Activated naive CD4-positive, alpha-beta T cell treated with anti-CD3 and anti-CD28 coated beads, Interleukin-2, amount 50 U/mL, for 24 hours (primary cell): ENCODE measurements at regions not wholly inside any gene's neighbourhood (a gene's known extent, or its start where the extent isn't known, plus 50 kb on each side); places are given as distances from the start of the nearest gene placed in this dataset.

Experiments
- H3K27ac Mint-ChIP-seq: one replicate; pipeline ENCODE4 v1.8.0; 2021; ENCODE audit warnings: mild to moderate bottlenecking, mixed read lengths
- H3K27me3 Mint-ChIP-seq: one replicate; pipeline ENCODE4 v1.8.0; 2021; ENCODE audit warnings: mixed read lengths
- H3K36me3 Mint-ChIP-seq: one replicate; pipeline ENCODE4 v1.8.0; 2021; ENCODE audit warnings: mixed read lengths
- H3K4me1 Mint-ChIP-seq: one replicate; pipeline ENCODE4 v1.8.0; 2021; ENCODE audit warnings: mixed read lengths
- H3K4me3 Mint-ChIP-seq: one replicate; pipeline ENCODE4 v1.8.0; 2021; ENCODE audit warnings: mild to moderate bottlenecking, mixed read lengths
- H3K9me3 Mint-ChIP-seq: one replicate; pipeline ENCODE4 v1.8.0; 2021; ENCODE audit warnings: mixed read lengths

GRCh38 chr13:43978688-43979087 is 99.0 kb downstream of the LACC1 start:
- H3K27ac Mint-ChIP-seq, result no peak overlapping the region
- H3K27me3 Mint-ChIP-seq, result peaks cover 19% of the 10 kb centered on the region
- peaks cover 3% of the 10 kb centered on the region for H3K36me3 Mint-ChIP-seq

DNA sequence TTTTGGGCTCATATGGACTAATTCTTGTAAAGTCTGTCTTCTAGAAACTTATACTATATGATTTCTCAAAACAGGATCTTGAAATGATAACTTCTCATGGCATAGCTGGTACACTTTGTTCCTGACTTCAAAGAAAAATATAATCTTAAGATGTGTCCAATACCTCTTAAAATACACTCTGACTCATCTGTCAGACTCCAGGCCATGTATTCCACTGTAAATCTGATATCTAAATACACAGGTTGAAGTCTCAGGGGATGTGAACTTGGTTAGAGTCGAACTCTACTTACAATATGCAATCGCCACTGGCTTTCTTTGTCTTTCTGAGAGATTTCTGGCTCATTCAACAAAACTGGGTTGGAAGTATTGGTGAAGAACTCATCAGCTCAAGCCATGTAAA is 99.8 kb downstream of the LACC1 start:
- Mint-ChIP-seq H3K27ac (no peak overlapping the region), H3K36me3 (peaks cover 3% of the 10 kb centered on the region), H3K4me1 (no peaks in the 10 kb centered on the region), H3K4me3 (no peak overlapping the region), H3K27me3 (peaks cover 20% of the 10 kb centered on the region), H3K9me3 (peaks cover 6% of the 10 kb centered on the region)

More at GRCh38 chr13:43978688-43979087, 99.0 kb downstream of the LACC1 start:
- no peak overlapping the region for H3K4me3 Mint-ChIP-seq
- peaks cover 6% of the 10 kb centered on the region for H3K9me3 Mint-ChIP-seq
- H3K4me1 Mint-ChIP-seq, result no peaks in the 10 kb centered on the region

DNA sequence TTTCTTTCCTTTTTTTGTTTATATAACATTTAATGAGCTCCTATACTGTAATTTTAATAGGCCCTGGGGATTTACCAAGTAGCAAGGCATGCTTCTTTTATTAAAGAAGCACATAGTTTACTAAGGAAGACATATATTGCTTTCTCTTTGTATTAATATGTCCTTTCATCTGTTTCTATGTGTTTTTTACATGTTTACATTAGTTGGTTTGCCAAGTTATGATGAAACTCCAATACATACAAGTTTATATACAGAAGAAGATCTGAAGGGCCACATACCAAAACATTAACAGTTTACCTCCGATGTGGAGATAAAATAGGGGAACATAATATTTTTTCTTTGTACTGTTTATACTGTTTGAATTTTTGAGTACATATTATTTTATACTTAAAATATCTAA is 100.9 kb downstream of the LACC1 start:
- no peak overlapping the region for H3K4me3 Mint-ChIP-seq
- no peaks in the 10 kb centered on the region for H3K4me1 Mint-ChIP-seq
- H3K27me3 Mint-ChIP-seq, result peaks cover 20% of the 10 kb centered on the region

GRCh38 chr13:43981091-43981490 is 101.4 kb downstream of the LACC1 start:
- H3K36me3 Mint-ChIP-seq, result peaks cover 3% of the 10 kb centered on the region
- no peak overlapping the region for H3K4me3 Mint-ChIP-seq
- no peak overlapping the region for H3K27ac Mint-ChIP-seq
- peaks cover 3% of the 10 kb centered on the region for H3K9me3 Mint-ChIP-seq
- H3K27me3 Mint-ChIP-seq, result peaks cover 18% of the 10 kb centered on the region
- H3K4me1 Mint-ChIP-seq, result no peaks in the 10 kb centered on the region

More for the DNA sequence above, 100.9 kb downstream of the LACC1 start:
- H3K36me3 Mint-ChIP-seq, result peaks cover 3% of the 10 kb centered on the region
- H3K9me3 Mint-ChIP-seq, result peaks cover 6% of the 10 kb centered on the region
- no peak overlapping the region for H3K27ac Mint-ChIP-seq

- no peak overlapping the region for H3K27ac Mint-ChIP-seq
- peaks cover 12% of the 10 kb centered on the region for H3K27me3 Mint-ChIP-seq
- H3K4me1 Mint-ChIP-seq, result no peaks in the 10 kb centered on the region
- H3K36me3 Mint-ChIP-seq, result no peaks in the 10 kb centered on the region
- H3K9me3 Mint-ChIP-seq, result no peaks in the 10 kb centered on the region
- no peak overlapping the region for H3K4me3 Mint-ChIP-seq
These were observed 102.0 kb downstream of the LACC1 start for GRCh38 chr13:43981512-43982301.

- H3K4me3 Mint-ChIP-seq, result no peak overlapping the region
- no peaks in the 10 kb centered on the region for H3K36me3 Mint-ChIP-seq
- H3K4me1 Mint-ChIP-seq, result no peaks in the 10 kb centered on the region
- H3K9me3 Mint-ChIP-seq, result no peaks in the 10 kb centered on the region
- peaks cover 8% of the 10 kb centered on the region for H3K27me3 Mint-ChIP-seq
- no peak overlapping the region for H3K27ac Mint-ChIP-seq
These were observed 103.7 kb downstream of the LACC1 start for GRCh38 chr13:43983373-43983772.

GRCh38 chr13:43984292-43984691 is 104.6 kb downstream of the LACC1 start:
- Mint-ChIP-seq H3K36me3 (no peaks in the 10 kb centered on the region), H3K4me1 (no peaks in the 10 kb centered on the region), H3K4me3 (no peak overlapping the region), H3K27ac (no peak overlapping the region), H3K9me3 (no peaks in the 10 kb centered on the region), H3K27me3 (peaks cover 7% of the 10 kb centered on the region)

- Mint-ChIP-seq H3K36me3 (no peaks in the 10 kb centered on the region), H3K9me3 (no peaks in the 10 kb centered on the region), H3K27ac (no peak overlapping the region), H3K4me3 (no peak overlapping the region), H3K27me3 (peaks cover 4% of the 10 kb centered on the region), H3K4me1 (no peaks in the 10 kb centered on the region)
These were observed 105.8 kb downstream of the LACC1 start for GRCh38 chr13:43985422-43986072.

- no peaks in the 10 kb centered on the region for H3K36me3 Mint-ChIP-seq
- peaks cover 6% of the 10 kb centered on the region for H3K27me3 Mint-ChIP-seq
- H3K9me3 Mint-ChIP-seq, result no peaks in the 10 kb centered on the region
- H3K4me3 Mint-ChIP-seq, result no peak overlapping the region
- H3K4me1 Mint-ChIP-seq, result no peaks in the 10 kb centered on the region
- H3K27ac Mint-ChIP-seq, result no peak overlapping the region
These were observed 106.8 kb downstream of the LACC1 start for GRCh38 chr13:43986421-43986981.

DNA sequence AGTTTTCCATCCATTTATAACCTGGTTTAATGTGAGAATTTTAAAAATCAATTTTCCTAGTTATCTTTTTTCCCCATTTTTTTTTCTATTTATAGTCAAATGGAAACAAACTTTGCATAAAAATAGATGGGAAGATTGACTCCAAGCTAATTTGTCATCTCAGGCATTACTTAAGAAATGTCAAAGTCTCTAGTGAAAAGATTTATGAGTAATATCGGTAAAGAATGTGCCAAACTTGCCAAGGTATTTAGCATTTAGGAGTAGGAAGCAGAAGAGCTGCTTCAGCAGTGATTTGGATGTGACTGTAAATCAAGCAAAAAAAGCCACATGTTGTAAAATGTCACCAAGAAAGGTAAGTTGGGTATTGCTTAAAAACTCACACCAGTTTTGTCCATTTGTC is 108.6 kb downstream of the LACC1 start:
- no peak overlapping the region for H3K27ac Mint-ChIP-seq
- no peak overlapping the region for H3K4me3 Mint-ChIP-seq
- H3K27me3 Mint-ChIP-seq, result peaks cover 11% of the 10 kb centered on the region
- H3K9me3 Mint-ChIP-seq, result no peaks in the 10 kb centered on the region
- H3K4me1 Mint-ChIP-seq, result no peaks in the 10 kb centered on the region
- no peaks in the 10 kb centered on the region for H3K36me3 Mint-ChIP-seq

GRCh38 chr13:43990021-43990420 is 110.3 kb downstream of the LACC1 start:
- no peak overlapping the region for H3K27ac Mint-ChIP-seq
- H3K4me3 Mint-ChIP-seq, result no peak overlapping the region
- H3K36me3 Mint-ChIP-seq, result no peaks in the 10 kb centered on the region
- no peaks in the 10 kb centered on the region for H3K4me1 Mint-ChIP-seq
- peaks cover 13% of the 10 kb centered on the region for H3K27me3 Mint-ChIP-seq
- H3K9me3 Mint-ChIP-seq, result peaks cover 2% of the 10 kb centered on the region

DNA sequence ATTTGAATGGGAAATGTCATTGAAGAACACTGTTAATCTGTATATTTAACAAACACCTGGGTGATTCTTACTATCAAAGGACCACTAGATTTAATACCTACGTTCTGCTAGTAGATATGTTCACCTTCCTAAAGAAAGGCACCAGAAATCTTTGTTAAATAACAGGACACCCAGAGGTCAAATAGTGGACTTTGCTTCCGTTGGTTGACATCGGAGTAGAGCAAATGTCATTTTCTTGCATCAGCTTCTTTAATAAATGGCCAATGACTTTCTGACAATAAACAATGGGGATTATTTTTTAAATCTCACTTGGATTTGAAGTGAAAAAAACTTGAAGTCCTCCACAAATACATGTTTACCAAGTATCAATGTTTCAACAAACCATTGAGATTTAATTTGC is 111.1 kb downstream of the LACC1 start:
- H3K4me1 Mint-ChIP-seq, result no peaks in the 10 kb centered on the region
- H3K4me3 Mint-ChIP-seq, result no peak overlapping the region

GRCh38 chr13:43991773-43992201 is 112.1 kb downstream of the LACC1 start:
- no peak overlapping the region for H3K27ac Mint-ChIP-seq
- no peaks in the 10 kb centered on the region for H3K36me3 Mint-ChIP-seq
- H3K4me3 Mint-ChIP-seq, result no peak overlapping the region
- H3K4me1 Mint-ChIP-seq, result no peaks in the 10 kb centered on the region
- H3K9me3 Mint-ChIP-seq, result peaks cover 5% of the 10 kb centered on the region
- peaks cover 13% of the 10 kb centered on the region for H3K27me3 Mint-ChIP-seq

More for the DNA sequence above, 111.1 kb downstream of the LACC1 start:
- peaks cover 5% of the 10 kb centered on the region for H3K9me3 Mint-ChIP-seq
- H3K27me3 Mint-ChIP-seq, result peaks cover 13% of the 10 kb centered on the region
- no peak overlapping the region for H3K27ac Mint-ChIP-seq
- no peaks in the 10 kb centered on the region for H3K36me3 Mint-ChIP-seq

- peaks cover 5% of the 10 kb centered on the region for H3K9me3 Mint-ChIP-seq
- H3K27me3 Mint-ChIP-seq, result peaks cover 13% of the 10 kb centered on the region
- no peak overlapping the region for H3K27ac Mint-ChIP-seq
- H3K36me3 Mint-ChIP-seq, result no peaks in the 10 kb centered on the region
- no peaks in the 10 kb centered on the region for H3K4me1 Mint-ChIP-seq
- no peak overlapping the region for H3K4me3 Mint-ChIP-seq
These were observed 112.5 kb downstream of the LACC1 start for GRCh38 chr13:43992211-43992610.

DNA sequence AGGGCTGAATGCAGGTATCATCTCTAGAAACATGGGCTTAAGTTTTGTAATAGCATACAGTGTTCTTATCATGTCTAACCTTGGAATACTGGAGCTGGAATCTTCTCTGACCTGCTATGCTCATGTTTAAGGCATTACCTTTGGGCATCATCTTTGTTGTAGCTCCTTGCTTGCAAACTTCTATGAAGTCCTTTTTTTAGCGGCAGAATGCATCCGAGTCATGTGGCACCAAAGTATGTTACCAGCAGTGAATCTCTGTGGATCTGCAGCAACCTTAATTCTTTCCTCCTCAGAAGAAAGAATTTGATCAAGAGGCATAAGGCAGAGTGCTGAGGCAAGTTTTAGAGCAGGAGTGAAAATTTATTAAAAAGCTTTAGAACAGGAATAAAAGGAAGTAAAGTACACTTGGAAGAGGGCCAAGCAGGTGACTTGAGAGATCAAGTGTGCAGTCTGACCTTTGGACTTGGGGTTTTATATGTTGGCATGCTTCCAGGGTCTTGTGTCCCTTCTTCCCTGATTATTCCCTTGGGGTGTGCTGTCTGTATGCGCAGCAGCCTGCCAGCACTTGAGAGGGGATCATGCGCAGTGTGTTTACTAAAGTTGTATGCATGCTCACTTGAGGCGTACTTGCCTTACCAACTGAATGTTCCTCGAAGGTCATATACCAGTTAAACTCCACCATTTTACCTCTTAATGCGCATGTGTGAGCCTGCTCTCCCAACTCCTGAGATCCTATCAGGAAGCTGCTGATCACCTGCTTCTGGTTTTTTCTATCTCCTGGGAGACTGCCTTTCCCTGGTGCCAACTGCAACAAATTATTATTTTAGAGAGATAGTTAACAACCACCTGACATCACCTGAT is 115.5 kb downstream of the LACC1 start:
- H3K4me1 Mint-ChIP-seq, result no peaks in the 10 kb centered on the region
- H3K36me3 Mint-ChIP-seq, result no peaks in the 10 kb centered on the region
- H3K9me3 Mint-ChIP-seq, result peaks cover 5% of the 10 kb centered on the region
- H3K27me3 Mint-ChIP-seq, result peaks cover 13% of the 10 kb centered on the region
- no peak overlapping the region for H3K4me3 Mint-ChIP-seq
- H3K27ac Mint-ChIP-seq, result no peak overlapping the region
